ENCODE measurements at regions not wholly inside any gene's neighbourhood (a gene's known extent, or its start where the extent isn't known, plus 50 kb on each side); places are given as distances from the start of the nearest gene placed in this dataset.

GRCh38 chr2:67079729-67080128 lies 317.4 kb upstream of the ETAA1 start:
- H3K36me3 ChIP-seq (ENCODE audit: control insufficient read depth, insufficient read depth, low read length), result no peaks in the 10 kb centered on the region
- H3K27me3 ChIP-seq (ENCODE audit: control insufficient read depth, insufficient read depth, low read length), result no peaks in the 10 kb centered on the region
- no peak for TF ChIP-seq CTCF (IDR thresholded peaks at IDR 0.05; ENCODE audit: insufficient read depth, low read length, poor library complexity, severe bottlenecking)
- H3K4me3 ChIP-seq (ENCODE audit: low read depth, low read length), result no peak overlapping the region
- DNase-seq (ENCODE audit: low read depth), result no peak

GRCh38 chr2:67082813-67083212 lies 314.3 kb upstream of the ETAA1 start:
- DNase-seq (ENCODE audit: low read depth), result no peak
- TF ChIP-seq CTCF (IDR thresholded peaks at IDR 0.05; ENCODE audit: insufficient read depth, low read length, poor library complexity, severe bottlenecking), result no peak
- Histone ChIP-seq H3K27me3 (ENCODE audit: control insufficient read depth, insufficient read depth, low read length) (no peaks in the 10 kb centered on the region), H3K36me3 (ENCODE audit: control insufficient read depth, insufficient read depth, low read length) (no peaks in the 10 kb centered on the region), H3K4me3 (ENCODE audit: low read depth, low read length) (no peak overlapping the region)

- H3K4me3 ChIP-seq (ENCODE audit: low read depth, low read length), result no peak overlapping the region
- DNase-seq (ENCODE audit: low read depth), result no peak
- no peaks in the 10 kb centered on the region for H3K27me3 ChIP-seq (ENCODE audit: control insufficient read depth, insufficient read depth, low read length)
- no peak for TF ChIP-seq CTCF (IDR thresholded peaks at IDR 0.05; ENCODE audit: insufficient read depth, low read length, poor library complexity, severe bottlenecking)
- H3K36me3 ChIP-seq (ENCODE audit: control insufficient read depth, insufficient read depth, low read length), result no peaks in the 10 kb centered on the region
These were observed 313.2 kb upstream of the ETAA1 start for GRCh38 chr2:67083951-67084350.

- no peak for TF ChIP-seq CTCF (IDR thresholded peaks at IDR 0.05; ENCODE audit: insufficient read depth, low read length, poor library complexity, severe bottlenecking)
- no peak for DNase-seq (ENCODE audit: low read depth)
- H3K27me3 ChIP-seq (ENCODE audit: control insufficient read depth, insufficient read depth, low read length), result no peaks in the 10 kb centered on the region
- no peaks in the 10 kb centered on the region for H3K36me3 ChIP-seq (ENCODE audit: control insufficient read depth, insufficient read depth, low read length)
- H3K4me3 ChIP-seq (ENCODE audit: low read depth, low read length), result no peak overlapping the region
These were observed 312.0 kb upstream of the ETAA1 start for GRCh38 chr2:67085146-67085545.

GRCh38 chr2:67091681-67092080 lies 305.5 kb upstream of the ETAA1 start:
- TF ChIP-seq CTCF (IDR thresholded peaks at IDR 0.05; ENCODE audit: insufficient read depth, low read length, poor library complexity, severe bottlenecking), result no peak
- DNase-seq (ENCODE audit: low read depth), result no peak

GRCh38 chr2:67095121-67095520 lies 302.0 kb upstream of the ETAA1 start:
- H3K27me3 ChIP-seq (ENCODE audit: control insufficient read depth, insufficient read depth, low read length), result no peaks in the 10 kb centered on the region
- DNase-seq (ENCODE audit: low read depth), result no peak
- H3K4me3 ChIP-seq (ENCODE audit: low read depth, low read length), result no peak overlapping the region
- H3K36me3 ChIP-seq (ENCODE audit: control insufficient read depth, insufficient read depth, low read length), result no peaks in the 10 kb centered on the region
- no peak for TF ChIP-seq CTCF (IDR thresholded peaks at IDR 0.05; ENCODE audit: insufficient read depth, low read length, poor library complexity, severe bottlenecking)

More at GRCh38 chr2:67091681-67092080, 305.5 kb upstream of the ETAA1 start:
- no peaks in the 10 kb centered on the region for H3K27me3 ChIP-seq (ENCODE audit: control insufficient read depth, insufficient read depth, low read length)
- H3K4me3 ChIP-seq (ENCODE audit: low read depth, low read length), result no peak overlapping the region
- H3K36me3 ChIP-seq (ENCODE audit: control insufficient read depth, insufficient read depth, low read length), result no peaks in the 10 kb centered on the region
